DMS 273 treated with DMSO at 0.1 percent for 48 hours (cell line): ENCODE measurements at regions not wholly inside any gene's neighbourhood (a gene's known extent, or its start where the extent isn't known, plus 50 kb on each side); places are given as distances from the start of the nearest gene placed in this dataset.

Experiments used
- DNase-seq: peaks from one replicate; lab custom pipeline; 2025; lab: John Stamatoyannopoulos, UW

GRCh38 chr11:121793916-121794315 is 322.1 kb downstream of the BLID start:
- no peak for DNase-seq

- DNase-seq, result no peak
Measured at GRCh38 chr11:121793291-121793690, 322.7 kb downstream of the BLID start.

- DNase-seq, result no peak
Measured at GRCh38 chr11:121792185-121792584, 323.8 kb downstream of the BLID start.

- DNase-seq, result no peak
Measured at GRCh38 chr11:121790430-121790829, 325.6 kb downstream of the BLID start.

GRCh38 chr11:121780971-121781370 is 328.2 kb upstream of the SORL1-AS1 start:
- DNase-seq, result no peak

GRCh38 chr11:121777056-121777455 is 324.3 kb upstream of the SORL1-AS1 start:
- DNase-seq, result no peak

- DNase-seq, result no peak
Measured at GRCh38 chr11:121775276-121775675, 322.5 kb upstream of the SORL1-AS1 start.

GRCh38 chr11:121773076-121773475 is 320.3 kb upstream of the SORL1-AS1 start:
- no peak for DNase-seq

GRCh38 chr11:121770939-121771595 is 318.3 kb upstream of the SORL1-AS1 start:
- DNase-seq, result no peak

- DNase-seq, result no peak
Measured at GRCh38 chr11:121769191-121769590, 316.4 kb upstream of the SORL1-AS1 start.

- DNase-seq, result no peak
Measured at GRCh38 chr11:121767433-121767832, 314.7 kb upstream of the SORL1-AS1 start.

- DNase-seq, result no peak
Measured at GRCh38 chr11:121766991-121767390, 314.2 kb upstream of the SORL1-AS1 start.

- DNase-seq, result no peak
Measured at GRCh38 chr11:121766166-121766565, 313.4 kb upstream of the SORL1-AS1 start.

GRCh38 chr11:121763526-121763925 is 310.8 kb upstream of the SORL1-AS1 start:
- no peak for DNase-seq

- DNase-seq, result peak; percentile 26
Measured at GRCh38 chr11:121762820-121763219, 310.1 kb upstream of the SORL1-AS1 start.

GRCh38 chr11:121761186-121761585 is 308.4 kb upstream of the SORL1-AS1 start:
- no peak for DNase-seq

GRCh38 chr11:121757480-121758125 is 304.8 kb upstream of the SORL1-AS1 start:
- no peak for DNase-seq

GRCh38 chr11:121755906-121756305 is 303.1 kb upstream of the SORL1-AS1 start:
- no peak for DNase-seq

GRCh38 chr11:121755191-121755590 is 302.4 kb upstream of the SORL1-AS1 start:
- no peak for DNase-seq

GRCh38 chr11:121754598-121754997 is 301.8 kb upstream of the SORL1-AS1 start:
- no peak for DNase-seq

GRCh38 chr11:121749691-121750090 is 296.9 kb upstream of the SORL1-AS1 start:
- DNase-seq, result no peak

- no peak for DNase-seq
Measured at GRCh38 chr11:121748068-121748467, 295.3 kb upstream of the SORL1-AS1 start.

- DNase-seq, result no peak
Measured at GRCh38 chr11:121743285-121743684, 290.5 kb upstream of the SORL1-AS1 start.
